WTC11 (cell line): ENCODE measurements at regions not wholly inside any gene's neighbourhood (a gene's known extent, or its start where the extent isn't known, plus 50 kb on each side); places are given as distances from the start of the nearest gene placed in this dataset.
A peak's percentile ranks its signal among the peaks of the same experiment; 100 is the strongest.

Experiments used
- ATAC-seq: fragments of 200-7000 bp; cut with Tn5 transposase; 2 replicates; pipeline ENCODE4 v1.10.0; 2021; ENCODE audit warnings: mild to moderate bottlenecking, moderate library complexity
- CTCF ChIA-PET: fragments of 300-600 bp; sonication (Branson Sonifier 250); formaldehyde crosslinking; loops from one replicate; lab custom pipeline; 2021; ENCODE audit warnings: antibody characterized with exemption; lab: Charles Lee
- POLR2A ChIA-PET: fragments of 350-600 bp; sonication (Branson Sonifier 250); formaldehyde crosslinking; loops from one replicate; lab custom pipeline; 2021; ENCODE audit warnings: antibody characterized with exemption; lab: Charles Lee
- DNase-seq: peaks from one replicate; pipeline ENCODE4 v3.0.0; 2021; ENCODE audit warnings: low spot score
- H3K27ac Mint-ChIP-seq: 2 replicates; pipeline ENCODE4 v1.8.0; 2021; ENCODE audit warnings: mixed read lengths
- H3K27me3 Mint-ChIP-seq: 2 replicates; pipeline ENCODE4 v1.8.0; 2021; ENCODE audit warnings: low read depth, mild to moderate bottlenecking, moderate library complexity, mixed read lengths
- H3K36me3 Mint-ChIP-seq: 2 replicates; pipeline ENCODE4 v1.8.0; 2021; ENCODE audit warnings: mixed read lengths
- H3K4me1 Mint-ChIP-seq: 2 replicates; pipeline ENCODE4 v1.8.0; 2022; ENCODE audit warnings: mixed read lengths
- H3K4me3 Mint-ChIP-seq: 2 replicates; pipeline ENCODE4 v1.8.0; 2021; ENCODE audit warnings: mild to moderate bottlenecking, moderate library complexity, mixed read lengths
- H3K9me3 Mint-ChIP-seq: 2 replicates; pipeline ENCODE4 v1.8.0; 2021; ENCODE audit warnings: mixed read lengths
- ATF1 ChIP-seq: sonication (generic); formaldehyde crosslinking; IDR thresholded peaks from 2 replicates; pipeline ENCODE4 v1.8.1; 2023; ENCODE audit warnings: mild to moderate bottlenecking, moderate library complexity, missing genetic modification reagents
- CBFB ChIP-seq: sonication (generic); formaldehyde crosslinking; IDR thresholded peaks from 2 replicates; pipeline ENCODE4 v1.8.1; 2022; ENCODE audit warnings: mild to moderate bottlenecking, low read depth, missing genetic modification reagents
- CREB1 ChIP-seq: sonication (generic); formaldehyde crosslinking; IDR thresholded peaks from 2 replicates; pipeline ENCODE4 v1.8.0; 2023; ENCODE audit warnings: mild to moderate bottlenecking, missing genetic modification reagents
- CREM ChIP-seq: sonication (generic); formaldehyde crosslinking; IDR thresholded peaks from 2 replicates; pipeline ENCODE4 v1.8.1; 2022; ENCODE audit warnings: mild to moderate bottlenecking, missing genetic modification reagents, moderate library complexity
- ELF4 ChIP-seq: sonication (generic); formaldehyde crosslinking; IDR thresholded peaks from 2 replicates; pipeline ENCODE4 v1.8.1; 2022; ENCODE audit warnings: low read depth, mild to moderate bottlenecking, moderate library complexity, missing genetic modification reagents
- ESRRA ChIP-seq: sonication (generic); formaldehyde crosslinking; IDR thresholded peaks from 2 replicates; pipeline ENCODE4 v1.8.1; 2022; ENCODE audit warnings: mild to moderate bottlenecking, missing genetic modification reagents, borderline replicate concordance
- ETV6 ChIP-seq: sonication (generic); formaldehyde crosslinking; IDR thresholded peaks from 2 replicates; pipeline ENCODE4 v1.8.1; 2022; ENCODE audit warnings: mild to moderate bottlenecking, missing genetic modification reagents
- FOXJ3 ChIP-seq: sonication (generic); formaldehyde crosslinking; IDR thresholded peaks from 2 replicates; pipeline ENCODE4 v1.9.0; 2021; ENCODE audit warnings: missing genetic modification reagents, mild to moderate bottlenecking, borderline replicate concordance
- FOXK1 ChIP-seq: sonication (generic); formaldehyde crosslinking; IDR thresholded peaks from 2 replicates; pipeline ENCODE4 v1.8.0; 2022; ENCODE audit warnings: mild to moderate bottlenecking, moderate library complexity, missing genetic modification reagents
- GTF2I ChIP-seq: fragments of 250-450 bp; sonication (Bioruptor Pico); conservative IDR thresholded peaks from 2 replicates; pipeline ENCODE4 v1.4.0; 2021; ENCODE audit warnings: mild to moderate bottlenecking
- JUN ChIP-seq: sonication (generic); formaldehyde crosslinking; IDR thresholded peaks from 2 replicates; pipeline ENCODE4 v1.8.0; 2023; ENCODE audit warnings: mild to moderate bottlenecking, missing genetic modification reagents
- NR2C2 ChIP-seq: sonication (generic); formaldehyde crosslinking; IDR thresholded peaks from 2 replicates; pipeline ENCODE4 v1.8.0; 2022; ENCODE audit warnings: mild to moderate bottlenecking, missing genetic modification reagents
- NR3C1 ChIP-seq: sonication (generic); formaldehyde crosslinking; conservative IDR thresholded peaks from 2 replicates; pipeline ENCODE4 v1.8.1; 2023; ENCODE audit warnings: low read depth, mild to moderate bottlenecking, missing genetic modification reagents
- OVOL2 ChIP-seq: fragments of 250-450 bp; sonication (Bioruptor Pico); IDR thresholded peaks from 2 replicates; pipeline ENCODE4 v1.9.0; 2021; ENCODE audit warnings: mild to moderate bottlenecking, borderline replicate concordance
- SOX15 ChIP-seq: fragments of 250-450 bp; sonication (Bioruptor Pico); IDR thresholded peaks from 2 replicates; pipeline ENCODE4 v1.9.0; 2021; ENCODE audit warnings: mild to moderate bottlenecking
- ZBTB21 ChIP-seq: sonication (generic); formaldehyde crosslinking; IDR thresholded peaks from 2 replicates; pipeline ENCODE4 v1.8.1; 2023; ENCODE audit warnings: mild to moderate bottlenecking, missing genetic modification reagents, borderline replicate concordance
- ZNF263 ChIP-seq: sonication (generic); formaldehyde crosslinking; IDR thresholded peaks from 2 replicates; pipeline ENCODE4 v1.8.1; 2022; ENCODE audit warnings: low read depth, mild to moderate bottlenecking, moderate library complexity, missing genetic modification reagents
- ZNF317 ChIP-seq: sonication (generic); formaldehyde crosslinking; IDR thresholded peaks from 2 replicates; pipeline ENCODE4 v1.8.1; 2023; ENCODE audit warnings: low read depth, mild to moderate bottlenecking, moderate library complexity, missing genetic modification reagents, borderline replicate concordance
- ZNF416 ChIP-seq: fragments of 250-450 bp; sonication (Bioruptor Pico); IDR thresholded peaks from 2 replicates; pipeline ENCODE4 v1.9.0; 2021; ENCODE audit warnings: mild to moderate bottlenecking, inconsistent platforms
- ZNF423 ChIP-seq: fragments of 250-450 bp; sonication (Bioruptor Pico); IDR thresholded peaks from 2 replicates; pipeline ENCODE4 v2.1.2; 2022; ENCODE audit warnings: mild to moderate bottlenecking, moderate library complexity
- ZNF425 ChIP-seq: fragments of 250-450 bp; sonication (Bioruptor Pico); conservative IDR thresholded peaks from 2 replicates; pipeline ENCODE4 v1.9.0; 2021; ENCODE audit warnings: mild to moderate bottlenecking
- ZNF512 ChIP-seq: sonication (generic); formaldehyde crosslinking; IDR thresholded peaks from 2 replicates; pipeline ENCODE4 v1.8.1; 2022; ENCODE audit warnings: missing genetic modification reagents, borderline replicate concordance
- TF ChIP-seq, protein P1 (sequence below): sonication (generic); formaldehyde crosslinking; IDR thresholded peaks from 2 replicates; pipeline ENCODE4 v1.8.0; 2022; ENCODE audit warnings: missing genetic modification reagents
- TF ChIP-seq, protein P2 (sequence below): sonication (generic); formaldehyde crosslinking; conservative IDR thresholded peaks from 2 replicates; pipeline ENCODE4 v1.8.1; 2022; ENCODE audit warnings: mild to moderate bottlenecking, missing genetic modification reagents
- TF ChIP-seq, protein P3 (sequence below): sonication (generic); formaldehyde crosslinking; IDR thresholded peaks from 2 replicates; pipeline ENCODE4 v1.8.1; 2022; ENCODE audit warnings: low read depth, mild to moderate bottlenecking, moderate library complexity, missing genetic modification reagents, borderline replicate concordance
- TF ChIP-seq, protein P4 (sequence below): fragments of 200-600 bp; IDR thresholded peaks from 2 replicates; pipeline ENCODE4 v1.8.0; 2022; ENCODE audit warnings: antibody characterized with exemption

DNA sequence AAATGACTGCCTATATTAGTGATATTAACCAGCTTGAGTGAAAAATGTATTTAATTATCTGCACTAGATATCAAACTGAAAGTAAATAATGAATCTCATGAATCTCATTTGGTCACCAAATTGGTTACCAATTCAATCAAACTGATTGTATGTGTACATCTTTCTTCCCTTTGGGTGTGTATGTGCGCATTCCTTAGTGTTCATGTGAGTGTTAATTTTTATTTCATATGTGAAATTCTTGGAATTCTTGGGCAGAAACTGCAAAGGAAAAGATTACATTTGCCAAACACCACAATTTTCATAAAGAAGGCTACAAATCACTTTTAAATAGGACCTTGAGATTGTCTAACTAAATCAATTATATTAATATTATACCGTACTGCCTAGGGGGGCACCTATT lies 648.4 kb upstream of the MARCKS start (continued):
- TF ChIP-seq, protein P1, sequence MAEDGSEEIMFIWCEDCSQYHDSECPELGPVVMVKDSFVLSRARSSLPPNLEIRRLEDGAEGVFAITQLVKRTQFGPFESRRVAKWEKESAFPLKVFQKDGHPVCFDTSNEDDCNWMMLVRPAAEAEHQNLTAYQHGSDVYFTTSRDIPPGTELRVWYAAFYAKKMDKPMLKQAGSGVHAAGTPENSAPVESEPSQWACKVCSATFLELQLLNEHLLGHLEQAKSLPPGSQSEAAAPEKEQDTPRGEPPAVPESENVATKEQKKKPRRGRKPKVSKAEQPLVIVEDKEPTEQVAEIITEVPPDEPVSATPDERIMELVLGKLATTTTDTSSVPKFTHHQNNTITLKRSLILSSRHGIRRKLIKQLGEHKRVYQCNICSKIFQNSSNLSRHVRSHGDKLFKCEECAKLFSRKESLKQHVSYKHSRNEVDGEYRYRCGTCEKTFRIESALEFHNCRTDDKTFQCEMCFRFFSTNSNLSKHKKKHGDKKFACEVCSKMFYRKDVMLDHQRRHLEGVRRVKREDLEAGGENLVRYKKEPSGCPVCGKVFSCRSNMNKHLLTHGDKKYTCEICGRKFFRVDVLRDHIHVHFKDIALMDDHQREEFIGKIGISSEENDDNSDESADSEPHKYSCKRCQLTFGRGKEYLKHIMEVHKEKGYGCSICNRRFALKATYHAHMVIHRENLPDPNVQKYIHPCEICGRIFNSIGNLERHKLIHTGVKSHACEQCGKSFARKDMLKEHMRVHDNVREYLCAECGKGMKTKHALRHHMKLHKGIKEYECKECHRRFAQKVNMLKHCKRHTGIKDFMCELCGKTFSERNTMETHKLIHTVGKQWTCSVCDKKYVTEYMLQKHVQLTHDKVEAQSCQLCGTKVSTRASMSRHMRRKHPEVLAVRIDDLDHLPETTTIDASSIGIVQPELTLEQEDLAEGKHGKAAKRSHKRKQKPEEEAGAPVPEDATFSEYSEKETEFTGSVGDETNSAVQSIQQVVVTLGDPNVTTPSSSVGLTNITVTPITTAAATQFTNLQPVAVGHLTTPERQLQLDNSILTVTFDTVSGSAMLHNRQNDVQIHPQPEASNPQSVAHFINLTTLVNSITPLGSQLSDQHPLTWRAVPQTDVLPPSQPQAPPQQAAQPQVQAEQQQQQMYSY (CRISPR knock-in tag) = no peak
- TF ChIP-seq, protein P2, sequence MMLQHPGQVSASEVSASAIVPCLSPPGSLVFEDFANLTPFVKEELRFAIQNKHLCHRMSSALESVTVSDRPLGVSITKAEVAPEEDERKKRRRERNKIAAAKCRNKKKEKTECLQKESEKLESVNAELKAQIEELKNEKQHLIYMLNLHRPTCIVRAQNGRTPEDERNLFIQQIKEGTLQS = no peak
- TF ChIP-seq ATF1 (CRISPR knock-in tag) (no peak), CREB1 (no peak), JUN (CRISPR knock-in tag) (no peak), OVOL2 (CRISPR knock-in tag) (no peak), ZNF317 (CRISPR knock-in tag) (no peak)
- TF ChIP-seq, protein P3, sequence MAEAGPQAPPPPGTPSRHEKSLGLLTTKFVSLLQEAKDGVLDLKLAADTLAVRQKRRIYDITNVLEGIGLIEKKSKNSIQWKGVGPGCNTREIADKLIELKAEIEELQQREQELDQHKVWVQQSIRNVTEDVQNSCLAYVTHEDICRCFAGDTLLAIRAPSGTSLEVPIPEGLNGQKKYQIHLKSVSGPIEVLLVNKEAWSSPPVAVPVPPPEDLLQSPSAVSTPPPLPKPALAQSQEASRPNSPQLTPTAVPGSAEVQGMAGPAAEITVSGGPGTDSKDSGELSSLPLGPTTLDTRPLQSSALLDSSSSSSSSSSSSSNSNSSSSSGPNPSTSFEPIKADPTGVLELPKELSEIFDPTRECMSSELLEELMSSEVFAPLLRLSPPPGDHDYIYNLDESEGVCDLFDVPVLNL = no peak
- TF ChIP-seq, protein P4, sequence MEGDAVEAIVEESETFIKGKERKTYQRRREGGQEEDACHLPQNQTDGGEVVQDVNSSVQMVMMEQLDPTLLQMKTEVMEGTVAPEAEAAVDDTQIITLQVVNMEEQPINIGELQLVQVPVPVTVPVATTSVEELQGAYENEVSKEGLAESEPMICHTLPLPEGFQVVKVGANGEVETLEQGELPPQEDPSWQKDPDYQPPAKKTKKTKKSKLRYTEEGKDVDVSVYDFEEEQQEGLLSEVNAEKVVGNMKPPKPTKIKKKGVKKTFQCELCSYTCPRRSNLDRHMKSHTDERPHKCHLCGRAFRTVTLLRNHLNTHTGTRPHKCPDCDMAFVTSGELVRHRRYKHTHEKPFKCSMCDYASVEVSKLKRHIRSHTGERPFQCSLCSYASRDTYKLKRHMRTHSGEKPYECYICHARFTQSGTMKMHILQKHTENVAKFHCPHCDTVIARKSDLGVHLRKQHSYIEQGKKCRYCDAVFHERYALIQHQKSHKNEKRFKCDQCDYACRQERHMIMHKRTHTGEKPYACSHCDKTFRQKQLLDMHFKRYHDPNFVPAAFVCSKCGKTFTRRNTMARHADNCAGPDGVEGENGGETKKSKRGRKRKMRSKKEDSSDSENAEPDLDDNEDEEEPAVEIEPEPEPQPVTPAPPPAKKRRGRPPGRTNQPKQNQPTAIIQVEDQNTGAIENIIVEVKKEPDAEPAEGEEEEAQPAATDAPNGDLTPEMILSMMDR = no peak

GRCh38 chr6:113209315-113209714 lies 647.8 kb upstream of the MARCKS start:
- peak; percentile 15 for DNase-seq

More at GRCh38 chr6:113209315-113209714, 647.8 kb upstream of the MARCKS start:
- H3K4me1 Mint-ChIP-seq = peaks cover 15% of the 10 kb centered on the region
- H3K36me3 Mint-ChIP-seq = no peaks in the 10 kb centered on the region
- H3K27me3 Mint-ChIP-seq = no peaks in the 10 kb centered on the region; the same call in 1 of the 2 replicates
- H3K27ac Mint-ChIP-seq = no peak overlapping the region
- H3K4me3 Mint-ChIP-seq = no peak overlapping the region
- POLR2A ChIA-PET = no interaction called here
- TF ChIP-seq NR3C1 (CRISPR knock-in tag) (no peak), NR2C2 (no peak), ZBTB21 (CRISPR knock-in tag) (no peak), ZNF263 (no peak), GTF2I (CRISPR knock-in tag) (no peak), ZNF425 (no peak), ZNF512 (CRISPR knock-in tag) (no peak), ETV6 (CRISPR knock-in tag) (no peak), SOX15 (CRISPR knock-in tag) (no peak), ZNF423 (CRISPR knock-in tag) (no peak), ATF1 (CRISPR knock-in tag) (no peak), CBFB (no peak), ZNF317 (CRISPR knock-in tag) (no peak), CREM (CRISPR knock-in tag) (no peak), ESRRA (CRISPR knock-in tag) (no peak), FOXK1 (no peak), FOXJ3 (no peak), ELF4 (no peak), ZNF416 (CRISPR knock-in tag) (no peak)
- TF ChIP-seq, protein P3 = no peak
- TF ChIP-seq, all 79 proteins: peak for 0
- CTCF ChIA-PET = no interaction called here
- ATAC-seq = peak; percentile 67
- H3K9me3 Mint-ChIP-seq = peaks cover 4% of the 10 kb centered on the region; the same call in 1 of the 2 replicates
